HG03196 (cell line): ENCODE measurements at regions not wholly inside any gene's neighbourhood (a gene's known extent, or its start where the extent isn't known, plus 50 kb on each side); places are given as distances from the start of the nearest gene placed in this dataset.

ENCODE experiments used
- ATAC-seq: cut with Tn5 transposase; IDR thresholded peaks from one replicate; pipeline ENCODE4 v1.9.1; 2021; ENCODE audit not compliant: unreplicated experiment

DNA sequence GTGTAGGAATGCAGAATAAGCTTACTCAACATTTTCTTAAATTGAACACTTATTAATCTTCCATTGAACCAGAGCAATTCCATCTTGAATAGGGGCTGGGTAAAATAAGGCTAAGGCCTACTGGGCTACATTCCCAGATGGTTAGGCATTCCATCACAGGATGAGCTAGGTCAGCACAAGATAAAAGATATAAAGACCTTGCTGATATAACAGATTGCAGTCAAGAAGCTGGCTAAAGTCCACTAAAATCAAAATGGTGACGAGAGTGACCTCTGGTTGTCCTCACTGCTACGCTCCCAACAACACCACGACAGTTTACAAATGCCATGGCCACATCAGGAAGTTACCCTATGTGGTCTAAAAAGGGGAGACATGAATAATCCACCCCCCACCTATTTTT, 156.1 kb downstream of the NXNL2 start:
- no peak for ATAC-seq

DNA sequence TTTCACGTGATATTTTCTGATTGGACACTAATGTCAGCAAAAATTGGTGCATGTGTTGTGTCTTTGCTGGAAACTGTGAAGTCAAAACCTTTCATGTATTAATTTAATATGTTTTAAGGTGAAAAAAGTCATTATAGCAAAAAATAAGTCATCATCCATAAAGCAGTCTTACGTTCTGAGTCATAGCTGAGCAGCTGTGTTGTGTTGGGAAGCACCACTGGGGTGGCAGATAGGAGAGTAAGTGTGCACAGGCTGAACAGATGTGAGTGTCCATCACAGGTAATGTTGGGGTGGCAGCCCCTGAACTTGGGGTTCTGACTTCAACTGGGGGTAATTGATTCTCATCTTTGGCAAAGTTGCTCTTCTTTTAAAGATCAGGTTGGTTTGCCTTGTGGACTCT, 156.8 kb downstream of the NXNL2 start:
- ATAC-seq, result no peak

DNA sequence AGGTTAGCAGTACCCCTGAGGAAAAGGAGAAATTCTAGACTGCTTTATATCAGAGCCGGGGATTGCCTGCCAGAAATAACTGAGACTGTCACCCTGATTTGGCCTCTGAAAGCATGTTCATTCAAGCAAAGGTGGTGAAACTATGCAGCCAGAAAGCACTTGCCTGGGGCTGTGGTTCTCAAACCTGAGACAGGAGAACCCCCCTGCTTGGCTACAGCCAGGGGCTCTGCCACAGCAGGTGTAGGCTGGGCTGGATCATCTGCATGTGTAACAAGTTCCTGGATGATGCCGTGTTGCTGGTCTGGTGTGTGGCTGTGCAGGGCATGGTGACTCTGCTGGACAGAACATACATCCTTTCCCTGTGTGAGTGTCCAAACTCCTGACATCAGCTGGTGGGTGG, 157.8 kb downstream of the NXNL2 start:
- no peak for ATAC-seq

DNA sequence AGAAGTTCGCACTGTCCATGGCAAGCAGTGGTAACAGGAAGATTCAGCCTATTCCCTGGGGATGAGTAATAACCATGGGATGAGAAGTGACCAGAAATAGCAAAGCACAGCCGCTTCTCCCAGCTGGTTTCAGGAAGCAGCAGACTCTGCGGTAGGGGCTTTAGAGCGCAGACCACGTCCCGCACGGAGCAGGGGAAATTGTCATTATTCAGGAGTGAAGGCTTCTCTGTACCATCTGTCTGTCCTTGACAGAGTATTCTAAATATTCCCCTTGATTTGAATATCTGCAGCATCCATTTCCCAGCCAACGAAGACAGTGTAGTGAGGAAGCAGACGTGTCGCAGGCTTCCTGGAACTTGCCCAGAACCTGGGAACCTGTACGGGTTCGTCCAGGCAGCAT, 159.6 kb downstream of the NXNL2 start:
- ATAC-seq, result no peak

DNA sequence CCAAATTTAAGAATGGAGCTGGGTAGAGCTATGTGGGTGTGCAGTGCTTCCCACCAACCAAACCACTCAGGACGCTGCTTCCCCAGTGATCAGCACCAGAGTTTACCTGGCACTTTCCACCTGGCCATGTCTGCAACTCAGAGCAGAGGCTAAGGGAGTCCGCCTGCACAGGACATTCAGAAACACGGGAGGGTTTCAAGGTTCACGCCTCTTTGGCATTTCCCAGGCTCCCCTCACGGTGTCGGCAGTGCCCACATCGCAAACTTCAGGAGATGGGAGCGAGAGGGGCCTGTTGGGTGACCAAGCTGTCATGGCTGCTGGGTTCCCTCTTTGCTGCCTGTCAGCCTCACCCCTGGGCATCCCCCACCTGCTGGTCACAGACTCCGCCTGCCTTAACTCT, 161.5 kb downstream of the NXNL2 start:
- no peak for ATAC-seq

DNA sequence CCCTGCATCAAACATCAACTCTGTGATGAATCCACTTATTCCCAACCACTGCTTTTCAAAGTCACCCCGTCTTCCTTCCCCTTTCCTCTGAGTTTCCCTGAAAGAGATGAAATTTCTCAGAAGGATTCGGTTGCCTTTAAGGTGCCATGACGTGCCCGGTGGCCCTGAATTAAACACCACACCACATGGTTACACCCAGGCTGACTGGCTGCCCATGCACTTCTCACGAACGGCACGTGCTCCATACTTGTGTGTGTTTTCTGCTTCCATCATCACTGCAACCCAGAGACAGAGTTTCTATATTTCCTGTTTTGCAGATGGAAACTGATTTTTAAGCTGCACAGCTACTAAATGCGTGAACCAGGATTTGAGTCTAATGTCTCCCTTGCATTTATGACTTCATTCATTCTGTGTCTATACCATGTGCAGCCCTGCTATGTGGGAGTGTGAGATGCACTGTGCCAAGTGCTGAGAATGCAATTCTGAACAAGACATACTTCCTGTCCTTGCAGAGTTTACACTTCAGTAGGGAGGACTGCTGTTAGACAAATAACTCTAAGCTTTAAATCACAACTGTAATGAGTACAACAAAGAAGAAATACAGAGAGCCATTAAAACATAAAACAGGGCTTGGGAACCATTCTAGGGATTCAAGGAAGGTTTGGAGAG, 162.9 kb downstream of the NXNL2 start:
- ATAC-seq, result no peak

DNA sequence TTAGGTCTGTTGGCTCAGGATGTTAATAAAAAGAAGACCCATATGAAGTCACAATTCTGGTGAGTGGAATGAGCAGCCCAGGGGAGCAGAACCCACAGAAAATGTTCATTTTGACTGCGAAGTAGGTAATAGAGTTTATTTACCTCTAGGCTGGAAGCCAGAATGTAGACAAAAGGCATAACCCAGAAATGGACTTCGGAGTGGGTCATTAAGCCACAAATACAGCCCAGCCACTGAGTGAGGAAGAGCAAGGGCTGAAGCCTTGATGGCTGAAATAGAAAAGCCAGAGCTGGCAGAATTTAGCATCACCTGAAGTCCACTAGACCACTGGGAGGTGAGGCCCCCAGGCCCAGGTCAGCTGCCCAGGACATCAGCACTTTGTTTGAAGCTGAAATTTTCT, 168.0 kb downstream of the NXNL2 start:
- ATAC-seq, result no peak

DNA sequence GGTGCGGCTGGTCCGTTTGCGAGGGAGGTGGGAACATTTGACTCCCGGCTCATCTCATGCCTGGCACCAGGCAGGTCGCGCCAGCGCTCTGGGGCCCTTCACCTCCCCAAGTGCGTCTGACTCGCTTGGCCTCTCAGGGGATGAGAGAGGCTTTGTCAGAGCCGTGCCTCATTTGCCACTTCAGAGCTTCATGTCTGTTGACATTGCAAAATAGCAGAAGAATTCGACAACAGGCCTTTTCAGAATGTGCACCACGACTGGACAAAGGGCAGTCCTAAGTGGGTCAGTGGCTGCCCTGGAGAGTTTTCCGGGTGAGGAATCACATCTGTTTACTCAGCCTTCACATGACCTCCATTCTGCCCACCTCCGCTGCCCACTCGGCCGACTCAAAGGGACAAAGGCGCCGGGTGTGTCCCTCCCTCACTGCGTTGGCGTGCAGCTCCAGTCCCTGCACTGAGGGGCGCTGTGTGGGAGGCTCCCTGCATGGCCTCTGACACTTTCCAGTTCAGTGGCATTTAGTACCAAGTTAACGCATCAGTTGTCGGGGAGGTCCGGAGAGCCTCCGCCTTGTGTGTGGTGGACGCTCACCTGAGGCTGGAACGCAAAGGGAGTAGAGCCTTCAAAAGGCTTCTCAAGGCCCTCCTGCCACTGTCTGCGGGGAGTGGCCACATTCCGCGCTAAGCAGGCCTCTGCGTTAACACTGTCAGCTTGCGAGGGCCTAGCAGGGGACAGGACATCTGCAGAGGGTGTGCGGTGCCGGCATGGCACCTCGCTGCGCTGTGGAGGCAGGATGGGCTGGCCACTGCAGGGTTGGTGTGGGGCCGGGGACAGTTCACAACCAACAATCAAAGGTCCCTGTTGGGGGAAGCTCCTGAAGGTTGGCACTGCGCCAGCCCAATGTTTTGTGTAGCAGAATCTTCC, 171.5 kb downstream of the NXNL2 start:
- ATAC-seq, result no peak

DNA sequence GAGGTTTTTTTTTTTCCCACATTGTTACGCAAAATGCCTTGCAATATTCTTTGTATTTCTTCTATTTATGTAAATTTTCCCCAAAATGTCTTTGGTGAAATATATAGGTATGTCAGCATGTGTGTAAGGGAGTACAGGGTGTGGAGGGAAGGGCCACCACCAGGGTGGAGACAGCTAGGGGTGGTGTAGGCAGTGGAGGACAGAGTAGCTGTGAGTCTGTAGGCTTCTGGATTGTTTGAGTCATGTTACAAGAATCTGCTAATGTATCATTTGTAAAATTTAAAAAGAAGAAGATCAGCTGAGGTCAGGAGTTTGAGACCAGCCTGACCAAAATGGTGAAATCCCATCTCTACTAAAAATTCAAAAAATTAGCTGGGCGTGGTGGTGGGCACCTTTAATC, 175.5 kb downstream of the NXNL2 start:
- ATAC-seq, result no peak

DNA sequence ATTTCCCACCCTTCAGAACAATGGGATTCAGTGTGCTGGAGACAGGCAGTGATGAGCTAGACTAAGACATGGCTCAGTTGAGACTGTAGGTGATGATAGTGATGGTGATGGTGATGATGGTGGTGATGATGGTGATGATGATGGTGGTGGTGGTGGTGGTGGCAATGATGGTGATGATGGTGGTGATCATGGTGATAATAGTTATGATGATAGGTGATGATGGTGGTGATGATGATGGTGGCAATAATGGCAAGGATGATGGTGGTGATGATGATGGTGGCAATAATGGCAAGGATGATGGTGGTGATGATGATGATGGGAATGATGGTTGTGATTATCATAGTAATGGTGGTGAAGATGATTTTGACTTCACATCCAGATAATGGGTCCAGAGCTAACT, 176.7 kb downstream of the NXNL2 start:
- ATAC-seq, result no peak

DNA sequence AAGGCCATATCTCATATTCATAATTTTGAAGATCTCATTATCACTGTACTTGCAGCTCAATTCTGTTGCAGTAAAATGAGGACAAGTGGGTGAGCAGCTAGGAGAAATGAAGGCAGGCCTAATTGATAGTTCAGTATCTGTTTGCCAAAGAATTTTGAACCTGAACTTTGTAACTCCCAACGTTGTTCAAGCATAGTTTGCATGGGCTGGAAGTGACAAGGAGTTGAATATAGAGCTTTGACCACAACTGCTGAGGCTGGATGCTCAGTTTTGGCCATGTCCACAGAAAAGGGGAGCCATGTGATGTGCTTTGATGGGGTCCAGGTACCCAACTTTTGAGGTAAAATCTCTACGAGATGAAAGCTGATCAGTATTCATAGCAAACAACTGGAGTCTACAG, 177.5 kb downstream of the NXNL2 start:
- ATAC-seq, result no peak

DNA sequence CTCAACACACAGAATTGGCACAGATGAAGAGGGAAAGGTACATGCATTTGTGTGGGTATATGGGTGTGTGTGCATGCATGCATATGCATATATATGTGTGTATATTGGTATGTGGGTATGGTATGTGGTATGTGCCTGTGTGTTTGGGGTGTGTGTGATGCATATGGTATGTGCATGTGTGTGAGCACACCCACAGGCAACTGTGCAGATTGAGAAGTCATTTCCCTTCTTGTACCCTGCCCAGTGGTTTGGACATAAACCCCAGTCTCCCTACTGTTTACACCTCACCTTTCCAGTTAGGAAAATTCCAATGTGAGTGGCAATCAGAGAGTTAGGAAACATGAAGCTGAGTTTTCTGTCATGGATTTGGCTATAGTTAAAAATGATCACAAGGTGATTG, 178.0 kb downstream of the NXNL2 start:
- no peak for ATAC-seq

DNA sequence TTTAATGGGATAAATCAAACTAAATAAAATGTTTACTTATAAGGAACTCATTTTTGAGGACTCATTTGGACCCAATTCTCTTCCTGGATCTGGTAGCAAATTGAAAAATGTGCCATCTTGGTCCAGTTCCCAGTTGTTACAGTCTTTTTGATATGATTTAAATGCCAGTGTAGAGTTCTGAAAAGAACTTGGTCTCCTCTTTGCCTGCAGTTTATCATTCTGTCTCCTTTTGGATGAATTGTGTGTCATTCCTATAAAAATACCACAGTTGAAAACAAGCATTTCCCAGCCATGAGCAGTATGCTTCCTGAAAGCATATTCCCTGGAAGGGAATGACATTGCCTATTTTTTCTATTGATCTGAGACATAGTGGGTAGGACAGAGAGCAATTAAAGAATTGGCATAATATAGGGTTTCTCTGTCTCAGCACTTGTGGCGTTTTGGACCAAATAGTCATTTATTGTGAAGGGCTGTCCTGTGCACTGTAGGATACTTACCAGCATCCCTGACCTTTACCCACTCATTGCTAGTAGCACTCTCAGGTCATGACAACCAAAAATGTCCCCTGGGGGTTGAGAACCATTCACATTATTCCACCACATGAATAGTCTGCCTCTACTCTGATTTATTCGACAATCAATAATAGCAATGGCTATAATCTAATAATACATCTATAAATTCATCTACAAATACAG, 181.8 kb downstream of the NXNL2 start:
- no peak for ATAC-seq

DNA sequence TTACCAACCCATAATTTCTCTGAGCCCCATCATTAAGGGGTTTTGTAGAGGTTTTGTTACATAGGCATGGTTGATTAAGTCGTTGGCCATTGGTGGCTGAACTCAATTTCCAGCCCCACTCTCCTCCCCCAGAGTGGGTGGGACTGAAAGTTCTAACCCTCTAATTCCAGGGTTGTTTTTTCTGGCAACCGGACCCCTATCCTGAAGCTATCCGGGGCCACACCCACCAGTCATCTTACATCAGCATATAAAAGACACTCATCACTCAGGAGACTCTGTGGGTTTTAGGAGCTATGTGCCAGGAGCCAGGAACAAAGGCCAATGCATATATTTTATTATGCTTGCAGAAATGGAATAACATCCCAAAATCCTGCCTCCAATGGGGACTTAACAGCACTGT, 186.0 kb downstream of the NXNL2 start:
- ATAC-seq, result no peak

DNA sequence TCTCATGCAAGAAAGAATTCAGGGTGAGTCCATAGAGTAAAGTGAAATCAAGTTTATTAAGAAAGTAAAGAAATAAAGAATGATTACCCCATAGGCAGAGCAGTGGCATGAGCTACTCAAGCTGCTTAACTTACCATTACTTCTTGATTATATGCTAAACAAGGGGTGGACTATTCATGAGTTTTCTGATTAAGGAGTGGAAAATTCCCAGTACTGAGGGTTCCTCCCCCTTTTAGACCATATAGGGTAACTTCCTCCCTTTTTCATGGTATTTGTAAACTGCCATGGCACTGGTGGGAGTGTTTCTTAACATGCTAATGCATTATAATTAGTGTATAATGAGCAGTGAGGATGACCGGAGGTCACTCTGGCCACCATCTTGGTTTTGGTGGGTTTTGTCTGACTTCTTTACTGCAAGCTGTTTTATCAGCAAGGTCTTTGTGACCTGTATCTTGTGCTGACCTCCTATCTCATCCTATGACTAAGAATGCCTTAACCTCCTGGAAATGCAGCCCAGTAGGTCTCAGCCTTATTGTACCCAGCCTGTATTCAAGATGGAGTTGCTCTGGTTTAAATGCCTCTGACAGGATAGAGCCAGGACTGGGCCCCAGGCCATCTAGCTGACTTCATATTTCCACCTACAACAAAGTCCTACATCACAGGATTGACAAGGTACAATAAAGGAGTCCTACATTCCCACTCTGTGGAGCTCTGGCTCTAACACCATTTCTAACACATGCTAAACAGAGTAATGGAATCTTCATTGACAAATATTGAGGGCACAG, 186.7 kb downstream of the NXNL2 start:
- no peak for ATAC-seq

DNA sequence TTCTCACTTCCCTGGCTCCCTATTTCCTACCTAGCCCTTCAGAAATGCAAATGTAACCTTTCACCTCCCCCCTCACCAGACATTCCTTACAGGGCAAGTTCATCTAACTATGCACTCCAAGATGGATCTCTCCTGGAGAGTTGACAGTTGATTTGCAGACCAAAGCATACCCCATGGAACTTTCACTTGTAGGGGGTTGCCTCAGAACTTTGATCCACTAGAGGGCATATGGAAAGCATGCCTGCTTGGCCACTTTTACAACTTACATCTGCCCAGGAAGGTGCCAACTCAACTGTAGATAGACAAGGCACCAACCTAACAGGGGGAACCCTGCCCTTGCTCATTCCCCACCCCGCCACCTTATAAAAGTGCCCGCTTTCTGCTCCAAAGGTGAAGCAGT, 187.8 kb downstream of the NXNL2 start:
- no peak for ATAC-seq

DNA sequence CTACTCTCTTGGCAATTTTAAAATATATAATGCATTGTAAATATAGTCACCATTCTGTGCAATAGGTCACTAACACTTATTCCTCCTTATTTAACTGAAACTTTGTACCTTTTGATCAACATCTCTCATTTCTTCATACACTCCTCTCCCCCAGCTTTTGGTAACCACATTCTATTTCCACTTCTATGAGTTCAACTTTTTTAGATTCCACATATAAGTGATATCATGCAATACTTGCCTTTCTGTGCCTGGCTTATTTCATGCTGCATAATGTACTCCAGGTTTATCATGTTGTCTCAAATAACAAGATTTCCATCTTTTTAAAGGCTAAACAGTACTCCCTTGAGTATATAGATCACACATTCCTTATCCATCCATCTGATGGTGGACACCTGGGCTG, 188.8 kb downstream of the NXNL2 start:
- ATAC-seq, result no peak

DNA sequence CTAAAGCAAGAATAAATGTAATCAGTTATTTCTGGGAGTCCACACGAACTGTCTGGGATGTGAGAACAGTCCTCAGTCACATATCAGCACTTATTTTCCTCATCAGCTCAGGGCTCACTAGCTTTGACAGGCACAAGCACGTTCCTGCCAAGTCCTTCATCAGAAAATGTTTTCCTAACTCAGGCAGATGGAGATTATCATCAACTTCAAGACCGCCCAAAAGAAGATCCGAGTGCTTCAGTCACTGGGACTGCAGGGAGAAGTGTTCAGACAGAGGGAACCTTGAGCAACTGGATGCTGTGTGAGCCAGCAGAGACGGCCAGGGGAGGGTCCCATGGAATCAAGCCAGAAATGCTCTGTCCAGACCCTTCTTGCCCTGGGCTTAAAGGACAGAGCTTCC, 189.4 kb downstream of the NXNL2 start:
- no peak for ATAC-seq

DNA sequence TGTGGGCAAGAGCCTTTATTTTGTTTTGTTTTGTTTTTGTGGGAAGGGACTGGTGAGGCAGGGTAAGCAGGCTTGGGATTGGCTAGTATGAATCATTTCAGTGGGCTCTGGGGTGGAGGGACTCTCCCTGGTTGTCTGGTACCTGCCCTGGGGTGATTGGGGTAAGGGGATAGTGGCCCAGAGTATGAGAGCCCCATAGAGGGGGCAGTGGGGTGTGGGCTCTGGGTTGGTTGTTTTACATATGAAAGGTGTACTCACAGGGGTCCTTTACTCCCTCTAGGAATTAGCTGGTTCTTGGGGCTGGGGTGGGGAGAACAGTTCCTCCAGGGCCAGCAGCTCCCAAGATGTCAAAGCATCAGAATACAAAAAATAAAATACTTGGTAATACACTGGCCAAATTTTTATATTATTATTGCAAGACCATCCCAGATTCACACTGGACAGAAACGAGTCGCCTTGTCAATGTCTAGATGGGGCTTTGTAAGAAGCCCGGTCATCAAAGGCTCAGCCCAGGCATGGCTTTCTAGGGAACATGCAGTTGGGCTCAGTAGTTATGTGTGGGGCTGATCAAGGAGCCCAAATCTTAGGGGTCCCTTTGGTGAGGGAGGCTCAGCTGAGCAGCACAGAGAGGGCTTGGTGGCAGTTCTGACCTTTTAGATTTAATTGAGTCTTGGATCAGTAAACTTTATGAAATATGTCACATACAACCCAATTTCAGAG, 190.5 kb downstream of the NXNL2 start:
- ATAC-seq, result no peak

DNA sequence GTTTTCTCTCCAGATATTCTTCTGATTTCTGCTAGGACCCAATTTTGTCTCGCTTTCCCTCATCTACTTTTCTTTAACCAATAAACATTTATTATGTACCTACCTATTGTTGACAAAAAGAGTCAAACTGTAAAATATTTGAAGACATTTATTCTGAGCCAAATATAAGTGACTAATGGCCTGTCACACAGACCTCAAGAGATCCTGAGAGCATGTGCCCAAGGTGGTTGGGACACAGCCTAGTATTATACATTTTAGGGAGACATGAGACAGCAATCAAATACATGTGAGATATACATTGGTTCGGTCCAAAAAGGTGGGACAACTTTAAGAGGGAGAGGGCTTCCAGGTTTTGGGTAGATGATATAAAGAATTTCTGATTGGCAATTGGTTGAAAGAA, 191.8 kb downstream of the NXNL2 start:
- no peak for ATAC-seq

DNA sequence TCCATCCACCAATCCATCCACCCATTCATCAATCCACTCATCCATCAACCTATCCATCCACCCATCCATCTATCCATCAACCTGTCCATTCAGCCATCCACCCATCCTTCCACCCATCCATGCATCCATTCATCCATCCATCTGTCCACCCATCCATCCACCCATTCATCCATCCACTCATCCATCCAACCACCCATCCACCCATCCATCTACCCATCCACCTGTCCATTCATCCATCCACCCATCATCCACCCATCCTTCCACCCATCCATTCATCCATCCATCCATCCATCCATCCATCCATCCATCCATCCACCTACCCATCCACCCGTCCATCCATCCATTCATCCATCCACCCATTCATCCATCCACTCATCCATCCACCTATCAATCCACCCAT, 195.8 kb downstream of the NXNL2 start:
- ATAC-seq, result no peak
